WTC11 (cell line): ENCODE measurements at regions not wholly inside any gene's neighbourhood (a gene's known extent, or its start where the extent isn't known, plus 50 kb on each side); places are given as distances from the start of the nearest gene placed in this dataset.

ENCODE experiments used
- ATAC-seq: fragments of 200-7000 bp; cut with Tn5 transposase; 2 replicates; pipeline ENCODE4 v1.10.0; 2021; ENCODE audit warnings: mild to moderate bottlenecking, moderate library complexity
- CTCF ChIA-PET: fragments of 300-600 bp; sonication (Branson Sonifier 250); formaldehyde crosslinking; loops from one replicate; lab custom pipeline; 2021; ENCODE audit warnings: antibody characterized with exemption; lab: Charles Lee
- POLR2A ChIA-PET: fragments of 350-600 bp; sonication (Branson Sonifier 250); formaldehyde crosslinking; loops from one replicate; lab custom pipeline; 2021; ENCODE audit warnings: antibody characterized with exemption; lab: Charles Lee
- DNase-seq: peaks from one replicate; pipeline ENCODE4 v3.0.0; 2021; ENCODE audit warnings: low spot score
- H3K27ac Mint-ChIP-seq: 2 replicates; pipeline ENCODE4 v1.8.0; 2021; ENCODE audit warnings: mixed read lengths
- H3K27me3 Mint-ChIP-seq: 2 replicates; pipeline ENCODE4 v1.8.0; 2021; ENCODE audit warnings: low read depth, mild to moderate bottlenecking, moderate library complexity, mixed read lengths
- H3K36me3 Mint-ChIP-seq: 2 replicates; pipeline ENCODE4 v1.8.0; 2021; ENCODE audit warnings: mixed read lengths
- H3K4me1 Mint-ChIP-seq: 2 replicates; pipeline ENCODE4 v1.8.0; 2022; ENCODE audit warnings: mixed read lengths
- H3K4me3 Mint-ChIP-seq: 2 replicates; pipeline ENCODE4 v1.8.0; 2021; ENCODE audit warnings: mild to moderate bottlenecking, moderate library complexity, mixed read lengths
- H3K9me3 Mint-ChIP-seq: 2 replicates; pipeline ENCODE4 v1.8.0; 2021; ENCODE audit warnings: mixed read lengths
- AFF4 ChIP-seq: sonication (generic); formaldehyde crosslinking; IDR thresholded peaks from 2 replicates; pipeline ENCODE4 v1.8.1; 2023; ENCODE audit warnings: mild to moderate bottlenecking, missing genetic modification reagents, borderline replicate concordance
- CREM ChIP-seq: sonication (generic); formaldehyde crosslinking; IDR thresholded peaks from 2 replicates; pipeline ENCODE4 v1.8.1; 2022; ENCODE audit warnings: mild to moderate bottlenecking, missing genetic modification reagents, moderate library complexity
- ESRRA ChIP-seq: sonication (generic); formaldehyde crosslinking; IDR thresholded peaks from 2 replicates; pipeline ENCODE4 v1.8.1; 2022; ENCODE audit warnings: mild to moderate bottlenecking, missing genetic modification reagents, borderline replicate concordance
- ETV6 ChIP-seq: sonication (generic); formaldehyde crosslinking; IDR thresholded peaks from 2 replicates; pipeline ENCODE4 v1.8.1; 2022; ENCODE audit warnings: mild to moderate bottlenecking, missing genetic modification reagents
- GRHL2 ChIP-seq: fragments of 250-450 bp; sonication (Bioruptor Pico); IDR thresholded peaks from 2 replicates; pipeline ENCODE4 v1.8.0; 2022; ENCODE audit warnings: mild to moderate bottlenecking, moderate library complexity; ENCODE audit not compliant: insufficient replicate concordance, severe bottlenecking
- MYBL2 ChIP-seq: sonication (generic); formaldehyde crosslinking; IDR thresholded peaks from 2 replicates; pipeline ENCODE4 v1.8.1; 2023; ENCODE audit warnings: mild to moderate bottlenecking, moderate library complexity, missing genetic modification reagents
- OVOL2 ChIP-seq: fragments of 250-450 bp; sonication (Bioruptor Pico); IDR thresholded peaks from 2 replicates; pipeline ENCODE4 v1.9.0; 2021; ENCODE audit warnings: mild to moderate bottlenecking, borderline replicate concordance
- PREB ChIP-seq: sonication (generic); formaldehyde crosslinking; IDR thresholded peaks from 2 replicates; pipeline ENCODE4 v1.8.1; 2022; ENCODE audit warnings: mild to moderate bottlenecking, missing genetic modification reagents, moderate library complexity, borderline replicate concordance
- SMAD4 ChIP-seq: sonication (generic); formaldehyde crosslinking; IDR thresholded peaks from 2 replicates; pipeline ENCODE4 v1.8.0; 2022; ENCODE audit warnings: mild to moderate bottlenecking, missing genetic modification reagents
- SOX15 ChIP-seq: fragments of 250-450 bp; sonication (Bioruptor Pico); IDR thresholded peaks from 2 replicates; pipeline ENCODE4 v1.9.0; 2021; ENCODE audit warnings: mild to moderate bottlenecking
- SP1 ChIP-seq: sonication (generic); formaldehyde crosslinking; conservative IDR thresholded peaks from 2 replicates; pipeline ENCODE4 v1.8.1; 2022; ENCODE audit warnings: missing genetic modification reagents
- TEAD4 ChIP-seq: sonication (generic); formaldehyde crosslinking; IDR thresholded peaks from 2 replicates; pipeline ENCODE4 v1.8.0; 2022; ENCODE audit warnings: mild to moderate bottlenecking, missing genetic modification reagents
- TP53 ChIP-seq: sonication (generic); formaldehyde crosslinking; IDR thresholded peaks from 2 replicates; pipeline ENCODE4 v1.8.1; 2023; ENCODE audit warnings: mild to moderate bottlenecking, missing genetic modification reagents
- ZBTB21 ChIP-seq: sonication (generic); formaldehyde crosslinking; IDR thresholded peaks from 2 replicates; pipeline ENCODE4 v1.8.1; 2023; ENCODE audit warnings: mild to moderate bottlenecking, missing genetic modification reagents, borderline replicate concordance
- ZBTB43 ChIP-seq: sonication (generic); formaldehyde crosslinking; IDR thresholded peaks from 2 replicates; pipeline ENCODE4 v1.8.1; 2023; ENCODE audit warnings: mild to moderate bottlenecking, missing genetic modification reagents
- ZMAT4 ChIP-seq: fragments of 250-450 bp; sonication (Bioruptor Pico); IDR thresholded peaks from 2 replicates; pipeline ENCODE4 v1.9.0; 2021; ENCODE audit warnings: mild to moderate bottlenecking
- ZNF121 ChIP-seq: sonication (generic); formaldehyde crosslinking; IDR thresholded peaks from 2 replicates; pipeline ENCODE4 v1.8.0; 2023; ENCODE audit warnings: missing genetic modification reagents

- TF ChIP-seq AFF4 (CRISPR knock-in tag) (no peak), SOX15 (CRISPR knock-in tag) (no peak), SP1 (CRISPR knock-in tag) (no peak), ZNF121 (CRISPR knock-in tag) (no peak), ESRRA (CRISPR knock-in tag) (no peak), ETV6 (CRISPR knock-in tag) (no peak), SMAD4 (no peak)
- TF ChIP-seq, all 79 proteins: peak for 0
Observed at GRCh38 chr15:89034305-89034704, 54.0 kb upstream of the ABHD2 start (continued).

GRCh38 chr15:89035150-89035549, 53.1 kb upstream of the ABHD2 start:
- H3K4me1 Mint-ChIP-seq, result no peaks in the 10 kb centered on the region

GRCh38 chr15:89035658-89036057, 52.6 kb upstream of the ABHD2 start:
- TF ChIP-seq ZBTB21 (CRISPR knock-in tag), result no peak
- TF ChIP-seq CREM (CRISPR knock-in tag), result no peak
- no peak for TF ChIP-seq SOX15 (CRISPR knock-in tag)
- no peak for TF ChIP-seq GRHL2 (CRISPR knock-in tag)
- no peak for TF ChIP-seq ESRRA (CRISPR knock-in tag)
- no peak for TF ChIP-seq TP53 (CRISPR knock-in tag)
- TF ChIP-seq PREB (CRISPR knock-in tag), result no peak
- TF ChIP-seq MYBL2, result no peak
- TF ChIP-seq ZBTB43 (CRISPR knock-in tag), result no peak
- no peak for TF ChIP-seq ZMAT4
- TF ChIP-seq OVOL2 (CRISPR knock-in tag), result no peak
- peaks cover 7% of the 10 kb centered on the region for H3K9me3 Mint-ChIP-seq
- DNase-seq (no peak), ATAC-seq (no peak)
- no peak overlapping the region for H3K27ac Mint-ChIP-seq
- H3K4me1 Mint-ChIP-seq, result peaks cover 2% of the 10 kb centered on the region; the same call in 1 of the 2 replicates
- no peak overlapping the region for H3K4me3 Mint-ChIP-seq
- peaks cover 5% of the 10 kb centered on the region; the same call in 1 of the 2 replicates for H3K36me3 Mint-ChIP-seq
- ChIA-PET CTCF (no interaction called here), POLR2A (no interaction called here)
- no peaks in the 10 kb centered on the region; the same call in none of the 2 replicates for H3K27me3 Mint-ChIP-seq

More at GRCh38 chr15:89035150-89035549, 53.1 kb upstream of the ABHD2 start:
- CTCF ChIA-PET, result no interaction called here
- Mint-ChIP-seq H3K9me3 (peaks cover 10% of the 10 kb centered on the region), H3K36me3 (peaks cover 5% of the 10 kb centered on the region; the same call in 1 of the 2 replicates), H3K27me3 (no peaks in the 10 kb centered on the region; the same call in none of the 2 replicates), H3K4me3 (no peak overlapping the region), H3K27ac (no peak overlapping the region)
- POLR2A ChIA-PET, result no interaction called here
- no peak for DNase-seq
- ATAC-seq, result no peak
- TF ChIP-seq TEAD4 (CRISPR knock-in tag), result no peak
